CD14-positive monocyte (primary cell): ENCODE measurements at regions not wholly inside any gene's neighbourhood (a gene's known extent, or its start where the extent isn't known, plus 50 kb on each side); places are given as distances from the start of the nearest gene placed in this dataset.

Experiments used
- DNase-seq, 3 donors: peaks; one replicate each; pipeline ENCODE4 v3.0.0-alpha.2; 2011 to 2022
- H2AFZ ChIP-seq: 2 replicates; pipeline ENCODE4 v1.6.0; 2012; ENCODE audit warnings: mild to moderate bottlenecking, low read depth, low read length, inconsistent platforms; ENCODE audit not compliant: insufficient read depth, poor library complexity, severe bottlenecking
- H3K27ac ChIP-seq, 2 donors: 1 replicate in 1 of 2; 2 replicates in 1 of 2; pipeline ENCODE4 v1.5.1; 2012 to 2013; ENCODE audit warnings: low read length in 2 of 2, control low read depth in 1 of 2, inconsistent platforms in 1 of 2, low read depth in 1 of 2, mild to moderate bottlenecking in 1 of 2
- H3K27me3 ChIP-seq, 2 donors: one replicate each; pipeline versions ENCODE4 v1.6.0 to v1.6.1; 2011 to 2013; ENCODE audit warnings: low read length in 2 of 2; ENCODE audit not compliant: control insufficient read depth in 2 of 2, insufficient read depth in 2 of 2
- H3K36me3 ChIP-seq, 2 donors: replicated peaks in 1 of 2; 1 replicate in 1 of 2; 2 replicates in 1 of 2; pipeline versions ENCODE4 v1.5.1 to v1.6.1; 2012 to 2013; ENCODE audit warnings: low read length in 2 of 2, control low read depth in 1 of 2, inconsistent platforms in 1 of 2, mild to moderate bottlenecking in 1 of 2; ENCODE audit not compliant: insufficient read depth in 2 of 2, control insufficient read depth in 1 of 2
- H3K4me1 ChIP-seq, 2 donors: 1 replicate in 1 of 2; 2 replicates in 1 of 2; pipeline versions ENCODE4 v1.5.1 to v1.6.1; 2012 to 2013; ENCODE audit warnings: low read length in 2 of 2, control low read depth in 1 of 2, inconsistent platforms in 1 of 2, mild to moderate bottlenecking in 1 of 2, moderate library complexity in 1 of 2; ENCODE audit not compliant: insufficient read depth in 2 of 2, control insufficient read depth in 1 of 2
- H3K4me2 ChIP-seq: replicated peaks from 2 replicates; pipeline ENCODE3; 2012; ENCODE audit warnings: low read length, moderate library complexity, mild to moderate bottlenecking; ENCODE audit not compliant: poor library complexity, severe bottlenecking; ENCODE audit errors: extremely low read depth
- H3K4me3 ChIP-seq, 3 experiments: fragments of 200-600 bp in 1 of 3; sonication (generic) in 1 of 3; replicated peaks in 1 of 3; 1 replicate in 2 of 3; 2 replicates in 1 of 3; pipeline ENCODE4 v1.5.1; 2011 to 2013; ENCODE audit warnings: low read length in 3 of 3, mild to moderate bottlenecking in 3 of 3, control low read depth in 2 of 3, low read depth in 2 of 3, inconsistent platforms in 1 of 3, moderate library complexity in 1 of 3
- H3K79me2 ChIP-seq: 2 replicates; pipeline ENCODE4 v1.6.0; 2012; ENCODE audit warnings: mild to moderate bottlenecking, control low read depth, inconsistent platforms, low read length, moderate library complexity; ENCODE audit not compliant: insufficient read depth
- H3K9ac ChIP-seq: 2 replicates; pipeline ENCODE4 v1.6.0; 2017; ENCODE audit warnings: low read length, mild to moderate bottlenecking; ENCODE audit not compliant: insufficient read depth, poor library complexity, severe bottlenecking
- H3K9me3 ChIP-seq, 2 donors: replicated peaks in 1 of 2; 1 replicate in 1 of 2; 2 replicates in 1 of 2; pipeline versions ENCODE4 v1.5.1 to v1.6.1; 2012 to 2013; ENCODE audit warnings: low read length in 2 of 2, control low read depth in 1 of 2; ENCODE audit not compliant: control insufficient read depth in 1 of 2, insufficient read depth in 1 of 2
- H4K20me1 ChIP-seq: 2 replicates; pipeline ENCODE4 v1.6.0; 2012; ENCODE audit warnings: mild to moderate bottlenecking, low read length, control low read depth, moderate library complexity; ENCODE audit not compliant: insufficient read depth
- H3K27ac Mint-ChIP-seq, 7 donors: one replicate each; pipeline ENCODE4 v1.8.0; 2020; ENCODE audit warnings: mild to moderate bottlenecking in 7 of 7, mixed read lengths in 7 of 7, moderate library complexity in 6 of 7, inconsistent platforms in 2 of 7
- H3K27me3 Mint-ChIP-seq, 3 donors: one replicate each; pipeline ENCODE4 v1.8.0; 2021 to 2022; ENCODE audit warnings: low read depth in 3 of 3, mild to moderate bottlenecking in 3 of 3, mixed read lengths in 3 of 3, moderate library complexity in 3 of 3, inconsistent platforms in 1 of 3
- H3K36me3 Mint-ChIP-seq, 2 donors: one replicate each; pipeline ENCODE4 v1.8.0; 2020; ENCODE audit warnings: mixed read lengths in 2 of 2, inconsistent platforms in 1 of 2, mild to moderate bottlenecking in 1 of 2
- H3K4me1 Mint-ChIP-seq: one replicate; pipeline ENCODE4 v1.8.0; 2020; ENCODE audit warnings: mild to moderate bottlenecking, mixed read lengths
- H3K4me3 Mint-ChIP-seq, 2 donors: one replicate each; pipeline ENCODE4 v1.8.0; 2020; ENCODE audit warnings: mild to moderate bottlenecking in 2 of 2, mixed read lengths in 2 of 2, moderate library complexity in 1 of 2
- H3K9me3 Mint-ChIP-seq, 7 donors: one replicate each; pipeline ENCODE4 v1.8.0; 2020 to 2022; ENCODE audit warnings: mixed read lengths in 7 of 7, mild to moderate bottlenecking in 6 of 7, moderate library complexity in 6 of 7, inconsistent platforms in 2 of 7
- CTCF ChIP-seq: fragments of 200-600 bp; IDR thresholded peaks from one replicate; pipeline ENCODE4 v1.8.0; 2022; ENCODE audit warnings: antibody characterized with exemption, mild to moderate bottlenecking
- WGBS: methylation state at CpG from one replicate; pipeline ENCODE4 v1.1.5; 2013; ENCODE audit warnings: missing lambda C conversion rate; ENCODE audit not compliant: insufficient coverage; 5-methylcytosine and 5-hydroxymethylcytosine counted together
- intact Hi-C, 2 donors: fragments of 100-400 bp; cut with micrococcal nuclease; formaldehyde crosslinking; loops; one replicate each; pipeline versions ENCODE4 v1.15.0 to v1.15.1; 2023

GRCh38 chr3:66582721-66583423 is 82.0 kb upstream of the LRIG1 start:
- H3K4me2 ChIP-seq, result no peak overlapping the region
- H3K4me1 Mint-ChIP-seq, result peaks cover 5% of the 10 kb centered on the region
- intact Hi-C loops, result no loop called here
- peaks cover 0 to 2% (median 0%) of the 10 kb centered on the region in 3 donors for H3K27me3 Mint-ChIP-seq
- no peaks in the 10 kb centered on the region for H3K27me3 ChIP-seq
- H3K27ac Mint-ChIP-seq, result no peak overlapping the region
- H3K4me3 Mint-ChIP-seq, result no peak overlapping the region
- no peaks in the 10 kb centered on the region for H4K20me1 ChIP-seq
- H3K36me3 Mint-ChIP-seq, result no peaks in the 10 kb centered on the region
- no peak overlapping the region for H3K9ac ChIP-seq
- no peak overlapping the region for H2AFZ ChIP-seq
- no peak for DNase-seq
- TF ChIP-seq CTCF, result no peak
- WGBS, result 89% methylated on average over 21 of the region's 24 CpGs
- H3K9me3 Mint-ChIP-seq, result peaks cover 2 to 19% (median 6%) of the 10 kb centered on the region in 7 donors
- H3K27ac ChIP-seq, result no peak overlapping the region
- H3K36me3 ChIP-seq, result no peaks in the 10 kb centered on the region
- H3K4me1 ChIP-seq, result no peaks in the 10 kb centered on the region
- H3K79me2 ChIP-seq, result no peaks in the 10 kb centered on the region
- H3K9me3 ChIP-seq, result peaks cover 0 to 8% of the 10 kb centered on the region in 2 donors
- no peak overlapping the region for H3K4me3 ChIP-seq

- H3K4me3 Mint-ChIP-seq, result no peak overlapping the region
- H3K4me2 ChIP-seq, result no peak overlapping the region
- no peak overlapping the region for H3K27ac ChIP-seq
- H2AFZ ChIP-seq, result no peak overlapping the region
- intact Hi-C loops, result no loop called here
- peaks cover 5% of the 10 kb centered on the region for H3K4me1 Mint-ChIP-seq
- H3K9me3 ChIP-seq, result peaks cover 0 to 7% of the 10 kb centered on the region in 2 donors
- no peak for TF ChIP-seq CTCF
- no peaks in the 10 kb centered on the region for H3K79me2 ChIP-seq
- H3K4me3 ChIP-seq, result no peak overlapping the region
- no peak for DNase-seq
- H3K9me3 Mint-ChIP-seq, result peaks cover 2 to 17% (median 5%) of the 10 kb centered on the region in 7 donors
- H3K27me3 ChIP-seq, result no peaks in the 10 kb centered on the region
- no peaks in the 10 kb centered on the region for H4K20me1 ChIP-seq
- H3K9ac ChIP-seq, result no peak overlapping the region
- peaks cover 0 to under 1% (median 0%) of the 10 kb centered on the region in 3 donors for H3K27me3 Mint-ChIP-seq
- no peak overlapping the region for H3K27ac Mint-ChIP-seq
- WGBS, result 88% methylated on average over 1 of the region's 4 CpGs
- no peaks in the 10 kb centered on the region for H3K36me3 Mint-ChIP-seq
- H3K4me1 ChIP-seq, result no peaks in the 10 kb centered on the region
- H3K36me3 ChIP-seq, result no peaks in the 10 kb centered on the region
Measured at GRCh38 chr3:66583424-66584040, 82.7 kb upstream of the LRIG1 start.
